ENCODE measurements at regions not wholly inside any gene's neighbourhood (a gene's known extent, or its start where the extent isn't known, plus 50 kb on each side); places are given as distances from the start of the nearest gene placed in this dataset.

GRCh38 chr3:10759495-10759894 lies 56.5 kb upstream of the SLC6A11 start:
- in situ Hi-C loops (cut with MboI) = loop anchor here (10.0 to 25.0 kb wide), 2 partner anchors 295 to 578 kb away; no protein-coding TSS in a partner anchor
- 21 to 25% methylated on average over 1 of the region's 1 CpG for WGBS, 2 experiments (ENCODE audit: low coverage in 1 of 2, low lambda C conversion rate in 2 of 2, missing lambda C conversion rate in 2 of 2)

GRCh38 chr3:10760199-10760598 lies 55.8 kb upstream of the SLC6A11 start:
- Histone ChIP-seq H3K36me3 (ENCODE audit: low read depth) (no peaks in the 10 kb centered on the region), H3K9ac (no peak overlapping the region), H2AFZ (no peak overlapping the region), H3K79me2 (ENCODE audit: insufficient read depth) (no peaks in the 10 kb centered on the region), H3F3A (ENCODE audit: insufficient read depth) (no peaks in the 10 kb centered on the region), H3K27ac (no peak overlapping the region), H4K20me1 (ENCODE audit: insufficient read depth) (no peaks in the 10 kb centered on the region), H3K4me3 (no peak overlapping the region), H3K9me3 (ENCODE audit: low read depth) (no peaks in the 10 kb centered on the region), H3K4me2 (ENCODE audit: unreplicated experiment) (no peak overlapping the region), H3K4me1 (ENCODE audit: insufficient read depth) (no peaks in the 10 kb centered on the region), H3K27me3 (replicated peaks; ENCODE audit: insufficient read depth) (peaks cover 14% of the 10 kb centered on the region; the same call in 1 of the 2 replicates), H3K9me2 (ENCODE audit: insufficient read depth) (no peaks in the 10 kb centered on the region)
- in situ Hi-C loops (cut with MboI) = loop anchor here (25.0 kb wide), 1 partner anchor 577 kb away; no protein-coding TSS in a partner anchor
- 36 to 49% methylated on average over 2 of the region's 2 CpGs for WGBS, 2 experiments (ENCODE audit: low coverage in 1 of 2, low lambda C conversion rate in 2 of 2, missing lambda C conversion rate in 2 of 2)
- no peak for DNase-seq
- no peak for TF ChIP-seq EZH2 (IDR thresholded peaks at IDR 0.05; ENCODE audit: insufficient read depth, poor library complexity, severe bottlenecking)
- no peak for TF ChIP-seq EZH2phosphoT487 (IDR thresholded peaks at IDR 0.05; ENCODE audit: insufficient read depth, low read depth)

More at GRCh38 chr3:10759495-10759894, 56.5 kb upstream of the SLC6A11 start:
- H3K79me2 ChIP-seq (ENCODE audit: insufficient read depth) = no peaks in the 10 kb centered on the region
- H4K20me1 ChIP-seq (ENCODE audit: insufficient read depth) = no peaks in the 10 kb centered on the region
- no peaks in the 10 kb centered on the region for H3K4me1 ChIP-seq (ENCODE audit: insufficient read depth)
- TF ChIP-seq EZH2phosphoT487 (IDR thresholded peaks at IDR 0.05; ENCODE audit: insufficient read depth, low read depth) (no peak), EZH2 (IDR thresholded peaks at IDR 0.05; ENCODE audit: insufficient read depth, poor library complexity, severe bottlenecking) (no peak)
- H3K36me3 ChIP-seq (ENCODE audit: low read depth) = no peaks in the 10 kb centered on the region
- H3K27ac ChIP-seq = no peak overlapping the region
- H3K9me3 ChIP-seq (ENCODE audit: low read depth) = no peaks in the 10 kb centered on the region
- peaks cover 14% of the 10 kb centered on the region; the same call in 1 of the 2 replicates for H3K27me3 ChIP-seq (replicated peaks; ENCODE audit: insufficient read depth)
- no peak overlapping the region for H3K9ac ChIP-seq
- H3F3A ChIP-seq (ENCODE audit: insufficient read depth) = no peaks in the 10 kb centered on the region
- no peak overlapping the region for H3K4me3 ChIP-seq
- H3K9me2 ChIP-seq (ENCODE audit: insufficient read depth) = no peaks in the 10 kb centered on the region
- H2AFZ ChIP-seq = no peak overlapping the region
- no peak overlapping the region for H3K4me2 ChIP-seq (ENCODE audit: unreplicated experiment)
- DNase-seq = no peak

GRCh38 chr3:10761583-10761982 lies 54.4 kb upstream of the SLC6A11 start:
- no peaks in the 10 kb centered on the region for H3K36me3 ChIP-seq (ENCODE audit: low read depth)
- no peaks in the 10 kb centered on the region for H3K9me3 ChIP-seq (ENCODE audit: low read depth)
- TF ChIP-seq EZH2phosphoT487 (IDR thresholded peaks at IDR 0.05; ENCODE audit: insufficient read depth, low read depth) (no peak), EZH2 (IDR thresholded peaks at IDR 0.05; ENCODE audit: insufficient read depth, poor library complexity, severe bottlenecking) (no peak)
- H3K79me2 ChIP-seq (ENCODE audit: insufficient read depth) = no peaks in the 10 kb centered on the region
- H3K4me3 ChIP-seq = no peak overlapping the region
- H4K20me1 ChIP-seq (ENCODE audit: insufficient read depth) = no peaks in the 10 kb centered on the region
- no peak for DNase-seq
- H3K9me2 ChIP-seq (ENCODE audit: insufficient read depth) = no peaks in the 10 kb centered on the region
- in situ Hi-C loops (cut with MboI) = loop anchor here (25.0 kb wide), 1 partner anchor 576 kb away; no protein-coding TSS in a partner anchor
- no peaks in the 10 kb centered on the region for H3K4me1 ChIP-seq (ENCODE audit: insufficient read depth)
- WGBS, 2 experiments (ENCODE audit: low coverage in 1 of 2, low lambda C conversion rate in 2 of 2, missing lambda C conversion rate in 2 of 2) = 21 to 47% methylated on average over 8 of the region's 8 CpGs
- H3K27ac ChIP-seq = no peak overlapping the region
- H3F3A ChIP-seq (ENCODE audit: insufficient read depth) = no peaks in the 10 kb centered on the region
- H2AFZ ChIP-seq = no peak overlapping the region
- no peak overlapping the region for H3K4me2 ChIP-seq (ENCODE audit: unreplicated experiment)
- peaks cover 14% of the 10 kb centered on the region; the same call in 1 of the 2 replicates for H3K27me3 ChIP-seq (replicated peaks; ENCODE audit: insufficient read depth)
- no peak overlapping the region for H3K9ac ChIP-seq

GRCh38 chr3:10762116-10762515 lies 53.9 kb upstream of the SLC6A11 start:
- H3K4me1 ChIP-seq (ENCODE audit: insufficient read depth) = no peaks in the 10 kb centered on the region
- no peaks in the 10 kb centered on the region for H3K9me2 ChIP-seq (ENCODE audit: insufficient read depth)
- no peak overlapping the region for H3K9ac ChIP-seq
- no peak overlapping the region for H3K4me3 ChIP-seq
- no peaks in the 10 kb centered on the region for H4K20me1 ChIP-seq (ENCODE audit: insufficient read depth)
- H3K4me2 ChIP-seq (ENCODE audit: unreplicated experiment) = no peak overlapping the region
- no peak overlapping the region for H3K27ac ChIP-seq
- H3K36me3 ChIP-seq (ENCODE audit: low read depth) = no peaks in the 10 kb centered on the region
- no peaks in the 10 kb centered on the region for H3K9me3 ChIP-seq (ENCODE audit: low read depth)
- WGBS, 2 experiments (ENCODE audit: low coverage in 1 of 2, low lambda C conversion rate in 2 of 2, missing lambda C conversion rate in 2 of 2) = 29 to 32% methylated on average over 5 of the region's 5 CpGs
- H2AFZ ChIP-seq = no peak overlapping the region
- H3F3A ChIP-seq (ENCODE audit: insufficient read depth) = no peaks in the 10 kb centered on the region
- peaks cover 14% of the 10 kb centered on the region; the same call in 1 of the 2 replicates for H3K27me3 ChIP-seq (replicated peaks; ENCODE audit: insufficient read depth)
- in situ Hi-C loops (cut with MboI) = loop anchor here (25.0 kb wide), 1 partner anchor 575 kb away; no protein-coding TSS in a partner anchor
- no peaks in the 10 kb centered on the region for H3K79me2 ChIP-seq (ENCODE audit: insufficient read depth)
- TF ChIP-seq EZH2phosphoT487 (IDR thresholded peaks at IDR 0.05; ENCODE audit: insufficient read depth, low read depth) (no peak), EZH2 (IDR thresholded peaks at IDR 0.05; ENCODE audit: insufficient read depth, poor library complexity, severe bottlenecking) (no peak)
- DNase-seq = no peak
